ENCODE measurements at regions not wholly inside any gene's neighbourhood (a gene's known extent, or its start where the extent isn't known, plus 50 kb on each side); places are given as distances from the start of the nearest gene placed in this dataset.

DNA sequence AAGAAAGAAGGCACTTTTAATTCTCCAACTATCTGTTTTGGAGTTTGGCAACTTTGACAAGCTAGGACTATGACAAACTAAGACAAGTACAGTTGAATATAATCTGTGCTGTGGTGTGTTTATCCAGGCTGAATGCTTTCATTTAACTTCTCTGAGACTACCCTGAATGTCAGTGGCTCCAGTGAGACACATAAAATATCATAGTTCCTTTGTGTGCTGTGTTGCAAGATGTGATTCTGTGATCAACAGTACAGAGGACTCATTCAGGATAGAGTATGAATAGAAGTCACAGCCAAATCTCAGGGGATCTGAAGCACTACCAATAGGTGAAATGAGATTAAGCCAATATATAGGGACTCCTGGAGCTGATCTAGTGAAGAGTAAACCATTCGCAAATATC lies 876.9 kb upstream of the FBXO33 start:
- intact Hi-C loops (cut with DNase I), result no loop called here
- 90 to 99% methylated on average over 1 of the region's 1 CpG for WGBS, 2 donors

GRCh38 chr14:40308240-40308639 lies 876.0 kb upstream of the FBXO33 start:
- Histone ChIP-seq H3K4me3 (no peak overlapping the region), H3K27ac (no peak overlapping the region), H3K9me3 (no peaks in the 10 kb centered on the region), H3K36me3 (no peaks in the 10 kb centered on the region), H3K27me3 (no peaks in the 10 kb centered on the region), H3K4me1 (no peaks in the 10 kb centered on the region)
- 63 to 81% methylated on average over 3 of the region's 3 CpGs for WGBS, 2 donors
- intact Hi-C loops (cut with DNase I), result no loop called here
- no peak for DNase-seq
- TF ChIP-seq EP300 (IDR thresholded peaks at IDR 0.05), result no peak
- no peak for TF ChIP-seq POLR2AphosphoS5 (IDR thresholded peaks at IDR 0.05)
- no peak for TF ChIP-seq POLR2A (IDR thresholded peaks at IDR 0.05)
- TF ChIP-seq, protein P1, sequence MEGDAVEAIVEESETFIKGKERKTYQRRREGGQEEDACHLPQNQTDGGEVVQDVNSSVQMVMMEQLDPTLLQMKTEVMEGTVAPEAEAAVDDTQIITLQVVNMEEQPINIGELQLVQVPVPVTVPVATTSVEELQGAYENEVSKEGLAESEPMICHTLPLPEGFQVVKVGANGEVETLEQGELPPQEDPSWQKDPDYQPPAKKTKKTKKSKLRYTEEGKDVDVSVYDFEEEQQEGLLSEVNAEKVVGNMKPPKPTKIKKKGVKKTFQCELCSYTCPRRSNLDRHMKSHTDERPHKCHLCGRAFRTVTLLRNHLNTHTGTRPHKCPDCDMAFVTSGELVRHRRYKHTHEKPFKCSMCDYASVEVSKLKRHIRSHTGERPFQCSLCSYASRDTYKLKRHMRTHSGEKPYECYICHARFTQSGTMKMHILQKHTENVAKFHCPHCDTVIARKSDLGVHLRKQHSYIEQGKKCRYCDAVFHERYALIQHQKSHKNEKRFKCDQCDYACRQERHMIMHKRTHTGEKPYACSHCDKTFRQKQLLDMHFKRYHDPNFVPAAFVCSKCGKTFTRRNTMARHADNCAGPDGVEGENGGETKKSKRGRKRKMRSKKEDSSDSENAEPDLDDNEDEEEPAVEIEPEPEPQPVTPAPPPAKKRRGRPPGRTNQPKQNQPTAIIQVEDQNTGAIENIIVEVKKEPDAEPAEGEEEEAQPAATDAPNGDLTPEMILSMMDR (IDR thresholded peaks at IDR 0.05), result no peak

More for the DNA sequence above, 876.9 kb upstream of the FBXO33 start:
- Histone ChIP-seq H3K36me3 (no peaks in the 10 kb centered on the region), H3K4me3 (no peak overlapping the region), H3K27me3 (no peaks in the 10 kb centered on the region), H3K9me3 (no peaks in the 10 kb centered on the region), H3K4me1 (no peaks in the 10 kb centered on the region), H3K27ac (no peak overlapping the region)
- no peak for TF ChIP-seq POLR2A (IDR thresholded peaks at IDR 0.05)
- TF ChIP-seq POLR2AphosphoS5 (IDR thresholded peaks at IDR 0.05), result no peak
- TF ChIP-seq, protein P1 (IDR thresholded peaks at IDR 0.05), result no peak
- no peak for TF ChIP-seq EP300 (IDR thresholded peaks at IDR 0.05)
- no peak for DNase-seq

DNA sequence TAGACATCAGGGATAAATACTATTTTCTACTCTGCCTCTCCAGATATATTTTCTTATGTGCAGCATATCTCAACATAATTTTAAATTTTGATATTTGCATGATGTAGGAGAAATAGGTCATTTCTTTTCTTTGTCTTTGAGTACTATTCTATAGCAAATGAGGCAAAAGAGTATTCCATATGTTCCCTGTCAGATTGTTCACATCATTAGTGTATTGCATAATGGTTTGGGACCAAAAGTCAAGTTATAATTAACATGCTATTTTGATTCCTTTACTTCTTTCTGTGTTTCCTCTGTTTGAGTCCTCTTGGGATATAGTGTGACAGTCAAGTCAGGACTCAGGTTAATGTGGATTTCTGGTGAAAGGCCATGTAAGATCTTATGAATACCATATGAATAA lies 864.6 kb upstream of the FBXO33 start:
- Histone ChIP-seq H3K27me3 (no peaks in the 10 kb centered on the region), H3K4me3 (no peak overlapping the region), H3K9me3 (no peaks in the 10 kb centered on the region), H3K4me1 (no peaks in the 10 kb centered on the region), H3K27ac (no peak overlapping the region), H3K36me3 (no peaks in the 10 kb centered on the region)
- DNase-seq, result no peak
- intact Hi-C loops (cut with DNase I), result no loop called here
- TF ChIP-seq POLR2A (IDR thresholded peaks at IDR 0.05), result no peak
- TF ChIP-seq, protein P1 (IDR thresholded peaks at IDR 0.05), result no peak
- no peak for TF ChIP-seq POLR2AphosphoS5 (IDR thresholded peaks at IDR 0.05)
- no peak for TF ChIP-seq EP300 (IDR thresholded peaks at IDR 0.05)

DNA sequence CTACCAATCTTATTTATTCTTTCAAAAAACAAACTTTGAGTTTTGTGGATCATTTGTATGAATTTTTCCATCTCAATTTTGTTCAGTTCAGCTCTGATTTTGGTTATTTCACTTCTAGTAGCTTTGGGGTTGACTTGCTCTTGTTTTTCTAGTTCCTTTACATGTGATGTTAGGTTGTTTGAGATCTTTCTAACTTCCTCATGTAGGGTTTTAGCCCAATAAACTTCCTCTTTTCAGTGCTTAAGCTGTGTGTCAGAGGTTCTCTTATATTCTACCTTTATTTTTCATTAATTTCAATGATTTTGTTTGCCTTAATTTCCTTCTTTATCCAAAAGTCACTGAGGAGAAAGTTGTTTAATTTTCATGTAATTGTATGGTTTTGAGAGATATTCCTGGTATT lies 860.4 kb upstream of the FBXO33 start:
- Histone ChIP-seq H3K4me3 (no peak overlapping the region), H3K9me3 (no peaks in the 10 kb centered on the region), H3K4me1 (no peaks in the 10 kb centered on the region), H3K27ac (no peak overlapping the region), H3K36me3 (no peaks in the 10 kb centered on the region), H3K27me3 (no peaks in the 10 kb centered on the region)
- intact Hi-C loops (cut with DNase I), result no loop called here
- TF ChIP-seq, protein P1 (IDR thresholded peaks at IDR 0.05), result no peak
- TF ChIP-seq POLR2A (IDR thresholded peaks at IDR 0.05) (no peak), POLR2AphosphoS5 (IDR thresholded peaks at IDR 0.05) (no peak), EP300 (IDR thresholded peaks at IDR 0.05) (no peak)
- no peak for DNase-seq

- Histone ChIP-seq H3K27ac (no peak overlapping the region), H3K4me1 (no peaks in the 10 kb centered on the region), H3K4me3 (no peak overlapping the region), H3K9me3 (no peaks in the 10 kb centered on the region), H3K27me3 (no peaks in the 10 kb centered on the region), H3K36me3 (no peaks in the 10 kb centered on the region)
- DNase-seq, result no peak
- WGBS, 2 donors, result 93 to 97% methylated on average over 1 of the region's 1 CpG
- intact Hi-C loops (cut with DNase I), result no loop called here
- TF ChIP-seq, protein P1 (IDR thresholded peaks at IDR 0.05), result no peak
- TF ChIP-seq POLR2AphosphoS5 (IDR thresholded peaks at IDR 0.05) (no peak), POLR2A (IDR thresholded peaks at IDR 0.05) (no peak), EP300 (IDR thresholded peaks at IDR 0.05) (no peak)
Observed at GRCh38 chr14:40282196-40282595, 850.0 kb upstream of the FBXO33 start.
